Fibroblast of villous mesenchyme (primary cell): ENCODE measurements at regions not wholly inside any gene's neighbourhood (a gene's known extent, or its start where the extent isn't known, plus 50 kb on each side); places are given as distances from the start of the nearest gene placed in this dataset.

Experiments
- DNase-seq: peaks from one replicate; pipeline ENCODE4 v3.0.0-alpha.2; 2010; ENCODE audit warnings: low read depth
- H3K4me3 ChIP-seq: 2 replicates; pipeline ENCODE4 v1.5.1; 2011; ENCODE audit warnings: low read depth, mild to moderate bottlenecking, low read length
- TF ChIP-seq, protein P1 (sequence below): IDR thresholded peaks from 2 replicates; pipeline ENCODE4 v1.5.1; 2012; ENCODE audit warnings: low read depth, mild to moderate bottlenecking, low read length; ENCODE audit not compliant: insufficient read depth

DNA sequence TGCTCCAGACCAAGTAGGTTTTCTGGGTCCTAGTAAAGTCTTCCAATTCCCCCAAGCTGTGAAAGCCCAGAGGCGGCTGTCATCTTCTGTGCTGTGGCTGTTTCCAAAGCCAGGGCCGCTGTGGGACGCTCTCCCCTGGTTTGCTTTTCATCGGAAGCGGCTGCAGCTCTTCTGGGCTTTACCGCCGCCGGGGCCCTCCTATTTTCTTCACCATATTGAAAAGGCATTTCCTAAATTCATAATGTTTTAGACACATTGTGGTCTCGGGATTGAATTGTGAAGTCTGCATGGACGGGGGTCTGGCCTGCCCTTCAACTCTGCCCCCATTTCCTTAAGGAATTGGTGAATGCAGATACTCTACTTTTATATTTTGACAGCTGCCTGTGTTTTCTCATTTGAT, 551.4 kb upstream of the MGMT start:
- TF ChIP-seq, protein P1, sequence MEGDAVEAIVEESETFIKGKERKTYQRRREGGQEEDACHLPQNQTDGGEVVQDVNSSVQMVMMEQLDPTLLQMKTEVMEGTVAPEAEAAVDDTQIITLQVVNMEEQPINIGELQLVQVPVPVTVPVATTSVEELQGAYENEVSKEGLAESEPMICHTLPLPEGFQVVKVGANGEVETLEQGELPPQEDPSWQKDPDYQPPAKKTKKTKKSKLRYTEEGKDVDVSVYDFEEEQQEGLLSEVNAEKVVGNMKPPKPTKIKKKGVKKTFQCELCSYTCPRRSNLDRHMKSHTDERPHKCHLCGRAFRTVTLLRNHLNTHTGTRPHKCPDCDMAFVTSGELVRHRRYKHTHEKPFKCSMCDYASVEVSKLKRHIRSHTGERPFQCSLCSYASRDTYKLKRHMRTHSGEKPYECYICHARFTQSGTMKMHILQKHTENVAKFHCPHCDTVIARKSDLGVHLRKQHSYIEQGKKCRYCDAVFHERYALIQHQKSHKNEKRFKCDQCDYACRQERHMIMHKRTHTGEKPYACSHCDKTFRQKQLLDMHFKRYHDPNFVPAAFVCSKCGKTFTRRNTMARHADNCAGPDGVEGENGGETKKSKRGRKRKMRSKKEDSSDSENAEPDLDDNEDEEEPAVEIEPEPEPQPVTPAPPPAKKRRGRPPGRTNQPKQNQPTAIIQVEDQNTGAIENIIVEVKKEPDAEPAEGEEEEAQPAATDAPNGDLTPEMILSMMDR, result no peak
- no peak overlapping the region for H3K4me3 ChIP-seq
- DNase-seq, result no peak

DNA sequence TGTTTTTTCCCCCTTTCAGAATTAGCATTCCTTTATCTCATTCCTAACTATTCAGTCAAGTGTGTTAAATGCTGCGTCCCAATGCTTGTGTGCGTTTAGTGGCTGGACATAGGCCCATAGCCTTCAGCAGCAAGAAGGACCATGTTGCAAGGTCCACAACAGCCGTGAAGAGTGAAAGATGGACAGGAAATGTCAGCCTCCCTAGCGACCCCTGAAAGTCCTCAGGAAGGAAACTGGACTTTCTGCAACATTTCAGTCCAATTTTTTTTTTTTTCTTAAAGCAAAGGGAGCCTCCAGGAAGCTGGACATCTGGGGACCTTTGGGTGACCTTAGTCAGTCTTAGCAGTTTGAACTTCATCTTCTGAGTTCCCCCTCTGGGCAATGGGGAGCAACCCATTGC, 550.7 kb upstream of the MGMT start:
- DNase-seq, result no peak
- no peak overlapping the region for H3K4me3 ChIP-seq

DNA sequence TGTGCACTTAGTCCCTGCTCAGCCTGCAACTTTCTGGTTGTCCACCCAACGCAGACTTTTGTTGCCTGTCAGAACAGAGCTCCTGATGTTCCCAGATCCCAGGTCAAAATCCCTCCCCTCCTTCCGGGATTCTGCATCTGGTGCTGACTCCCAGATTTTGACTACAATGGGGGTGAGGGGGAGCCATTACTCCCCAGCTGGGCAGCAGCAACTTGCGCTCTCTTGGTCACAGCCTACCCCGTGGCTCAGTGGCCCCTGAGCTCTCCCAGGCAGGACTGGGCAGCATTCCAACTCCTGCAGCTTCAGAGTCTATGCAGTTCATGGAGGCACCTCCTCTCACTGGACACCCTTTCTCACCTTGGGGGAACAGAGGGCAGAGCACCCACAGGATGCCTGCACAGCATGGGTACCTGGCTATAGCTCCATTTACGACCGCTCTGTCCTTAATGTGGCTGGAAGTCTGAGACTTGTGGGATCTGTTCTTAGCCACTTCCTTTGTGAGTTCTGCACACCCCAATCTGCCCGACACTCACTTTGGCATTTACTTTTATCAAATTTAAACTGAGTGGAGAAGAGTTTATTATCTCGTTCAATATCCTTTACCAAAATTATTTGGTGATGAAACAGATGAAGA, 545.5 kb upstream of the MGMT start:
- H3K4me3 ChIP-seq, result no peak overlapping the region
- no peak for DNase-seq
- TF ChIP-seq, protein P1, result no peak

More for the DNA sequence above, 550.7 kb upstream of the MGMT start:
- TF ChIP-seq, protein P1, result no peak

- TF ChIP-seq, protein P1, result no peak
- no peak overlapping the region for H3K4me3 ChIP-seq
- DNase-seq, result no peak
Measured at GRCh38 chr10:128922172-128922571, 544.9 kb upstream of the MGMT start.

GRCh38 chr10:128922619-128923196, 544.3 kb upstream of the MGMT start:
- TF ChIP-seq, protein P1, result no peak
- DNase-seq, result no peak
- H3K4me3 ChIP-seq, result no peak overlapping the region

GRCh38 chr10:128924918-128925317, 542.1 kb upstream of the MGMT start:
- TF ChIP-seq, protein P1, result no peak
- no peak overlapping the region for H3K4me3 ChIP-seq
- no peak for DNase-seq

- TF ChIP-seq, protein P1, result no peak
- no peak for DNase-seq
- H3K4me3 ChIP-seq, result no peak overlapping the region
Measured at GRCh38 chr10:128926711-128927110, 540.3 kb upstream of the MGMT start.
